ENCODE measurements at regions not wholly inside any gene's neighbourhood (a gene's known extent, or its start where the extent isn't known, plus 50 kb on each side); places are given as distances from the start of the nearest gene placed in this dataset.

DNA sequence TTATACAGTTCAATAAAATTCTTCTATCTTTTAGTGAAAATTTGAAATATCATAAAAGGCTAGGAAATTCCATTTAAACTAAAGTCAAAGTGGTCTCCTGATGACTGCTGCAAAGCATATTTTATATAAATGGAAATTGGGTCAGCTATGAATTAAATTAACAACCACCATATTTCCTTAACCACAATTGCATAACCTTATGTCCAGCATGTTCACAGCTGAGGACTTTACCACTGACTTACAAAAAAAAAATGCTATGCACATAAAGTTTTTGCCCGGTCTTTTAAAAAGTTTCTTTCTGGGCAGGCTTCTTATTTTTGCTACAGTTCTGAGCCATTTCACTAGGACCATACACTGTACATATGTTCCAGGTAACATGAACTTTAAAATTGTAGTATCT lies 208.6 kb upstream of the RGMB start:
- no peak for DNase-seq (ENCODE audit: low read depth in 4 of 4, low spot score in 3 of 4)

DNA sequence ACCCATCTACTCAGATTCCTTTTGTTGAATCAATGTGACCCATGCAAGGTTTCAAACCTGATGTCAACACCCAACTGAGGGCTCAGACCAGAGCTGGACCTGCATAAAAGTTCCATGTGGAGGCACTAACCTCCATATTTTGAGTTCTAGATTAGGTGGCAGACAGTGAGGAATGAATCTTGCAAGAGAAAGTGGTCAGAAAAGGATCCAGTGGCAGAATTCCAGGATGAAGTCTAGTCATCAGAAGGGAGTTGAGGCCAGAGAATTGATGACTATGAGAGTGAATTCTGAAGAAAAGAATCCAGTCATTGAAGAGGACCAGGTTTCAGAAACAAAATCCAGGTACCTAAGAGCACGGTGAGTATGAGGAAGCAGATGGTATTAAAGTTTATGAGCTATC lies 205.1 kb upstream of the RGMB start:
- DNase-seq (ENCODE audit: low read depth in 4 of 4, low spot score in 3 of 4), result no peak

DNA sequence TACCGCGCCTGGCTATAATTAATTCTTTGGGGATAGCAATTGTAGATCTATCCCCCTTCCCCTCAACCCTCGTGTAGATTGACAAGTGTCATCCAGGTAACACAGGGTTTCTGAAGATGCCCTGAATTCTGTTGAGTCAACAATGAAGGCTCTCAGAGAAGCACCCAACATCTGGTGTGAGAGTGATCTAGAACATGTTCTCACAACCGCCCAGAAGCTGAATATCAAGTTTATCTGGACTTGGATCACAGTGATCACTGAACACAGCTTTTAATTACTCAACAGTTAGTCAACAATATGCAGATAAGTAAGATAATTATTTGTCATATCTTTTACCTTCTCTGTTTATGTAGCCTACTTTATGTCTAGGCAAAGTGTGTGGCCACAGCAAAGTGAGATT lies 204.2 kb upstream of the RGMB start:
- no peak for DNase-seq (ENCODE audit: low read depth in 4 of 4, low spot score in 3 of 4)

DNA sequence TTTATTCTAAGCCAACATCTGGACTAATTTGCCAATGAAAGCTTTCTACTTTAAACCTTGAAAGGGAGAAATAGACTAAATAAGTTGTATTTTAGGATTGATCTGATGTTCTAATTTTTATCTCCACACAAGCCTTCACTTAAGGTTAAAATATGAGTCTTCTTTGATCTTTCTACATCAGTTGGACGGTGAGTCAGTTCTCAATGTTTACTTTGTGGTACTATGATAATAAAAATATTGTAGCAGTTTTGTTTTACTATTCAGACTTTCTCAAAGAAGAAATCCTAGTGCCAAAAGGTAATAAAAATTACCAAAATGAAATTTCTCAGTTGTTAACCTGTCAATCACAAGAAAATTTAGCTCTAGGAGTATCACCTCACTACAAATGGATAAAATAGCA lies 203.5 kb upstream of the RGMB start:
- no peak for DNase-seq (ENCODE audit: low read depth in 4 of 4, low spot score in 3 of 4)

DNA sequence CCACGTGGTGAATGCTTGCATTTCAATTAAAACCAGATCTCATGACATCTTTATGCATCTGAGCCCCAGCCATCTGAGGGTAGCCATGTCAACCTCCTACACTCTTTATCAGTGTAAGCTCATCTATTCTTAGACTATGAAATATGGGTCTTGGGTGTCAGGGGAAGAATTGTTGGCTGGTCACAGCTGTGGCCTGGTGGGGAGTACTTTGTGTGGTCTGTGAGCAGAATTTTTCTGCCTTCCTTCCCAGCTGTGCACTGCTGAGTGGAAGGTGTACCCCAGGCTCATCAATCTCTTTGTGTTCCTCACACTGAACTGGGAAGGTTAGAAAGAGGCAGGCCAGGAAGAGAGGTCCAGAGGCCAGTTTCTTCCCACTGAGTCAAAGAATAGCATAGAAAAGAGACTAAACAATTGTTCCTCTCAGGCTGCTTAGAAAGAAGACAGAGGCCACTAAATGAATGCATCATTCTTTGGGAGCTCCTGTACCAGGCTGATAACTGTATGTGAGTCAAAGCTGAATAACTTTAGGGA lies 202.7 kb upstream of the RGMB start:
- DNase-seq (ENCODE audit: low read depth in 4 of 4, low spot score in 3 of 4), result peak; percentile 31 to 44 (median 38)

DNA sequence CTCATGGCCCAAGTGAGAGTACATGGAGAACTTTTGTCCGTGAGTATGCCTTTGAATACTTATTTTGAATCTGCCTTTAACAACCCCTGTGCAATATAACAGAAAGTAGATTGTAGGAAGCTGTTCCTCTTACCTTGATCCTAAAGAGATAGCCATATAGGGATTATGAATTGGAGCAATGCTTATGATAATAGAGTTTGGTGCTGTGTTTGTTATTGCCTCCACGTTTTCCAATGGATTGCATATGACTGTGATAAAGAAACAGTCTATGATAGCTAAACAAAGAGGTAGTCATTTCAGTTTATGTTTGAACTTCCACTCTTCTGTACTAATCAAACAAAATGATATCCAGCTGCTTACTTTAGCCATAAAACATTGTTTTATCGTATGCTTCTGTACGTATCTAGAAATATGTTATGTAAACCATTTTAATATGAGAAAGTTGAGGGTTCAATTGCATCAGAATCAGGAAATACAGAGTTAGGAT lies 199.6 kb upstream of the RGMB start:
- DNase-seq (ENCODE audit: low read depth in 4 of 4, low spot score in 3 of 4), result no peak

DNA sequence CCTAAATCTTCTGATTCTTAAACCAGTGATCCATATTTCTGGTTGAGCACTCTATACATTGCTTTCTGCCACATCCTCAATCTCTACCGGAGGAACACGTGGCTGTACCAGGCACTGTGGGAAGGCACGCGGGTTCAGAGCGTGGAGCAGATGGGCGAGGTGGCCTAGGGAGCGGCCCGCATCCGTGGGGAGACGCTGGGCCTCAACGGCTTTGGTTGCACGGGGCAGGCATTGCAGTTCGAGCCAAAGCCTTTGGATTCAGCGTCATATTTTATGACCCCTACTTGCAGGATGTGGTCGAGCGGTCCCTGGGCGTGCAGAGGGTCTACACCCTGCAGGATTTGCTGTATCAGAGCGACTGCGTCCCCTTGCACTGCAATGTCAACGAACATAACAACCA lies 197.2 kb upstream of the RGMB start:
- no peak for DNase-seq (ENCODE audit: low read depth in 4 of 4, low spot score in 3 of 4)

DNA sequence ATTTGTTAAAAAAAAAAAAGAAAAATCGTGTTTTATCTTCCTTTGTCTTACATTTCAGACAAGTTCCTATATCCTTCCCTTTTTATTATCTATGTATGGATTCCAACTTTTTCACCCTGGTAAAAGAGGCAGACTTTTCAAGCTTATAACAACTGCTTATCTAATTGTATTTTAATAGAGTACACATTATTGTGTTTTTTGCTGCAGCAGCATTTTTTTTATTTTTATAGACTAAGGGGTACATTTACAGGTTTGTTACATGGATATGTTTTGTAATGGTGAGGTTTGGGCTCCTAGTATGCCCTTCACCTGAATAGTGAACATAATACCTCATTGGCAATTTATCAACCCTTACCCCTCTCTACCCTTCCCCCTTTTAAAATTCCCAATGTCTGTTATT lies 195.0 kb upstream of the RGMB start:
- no peak for DNase-seq (ENCODE audit: low read depth in 4 of 4, low spot score in 3 of 4)

DNA sequence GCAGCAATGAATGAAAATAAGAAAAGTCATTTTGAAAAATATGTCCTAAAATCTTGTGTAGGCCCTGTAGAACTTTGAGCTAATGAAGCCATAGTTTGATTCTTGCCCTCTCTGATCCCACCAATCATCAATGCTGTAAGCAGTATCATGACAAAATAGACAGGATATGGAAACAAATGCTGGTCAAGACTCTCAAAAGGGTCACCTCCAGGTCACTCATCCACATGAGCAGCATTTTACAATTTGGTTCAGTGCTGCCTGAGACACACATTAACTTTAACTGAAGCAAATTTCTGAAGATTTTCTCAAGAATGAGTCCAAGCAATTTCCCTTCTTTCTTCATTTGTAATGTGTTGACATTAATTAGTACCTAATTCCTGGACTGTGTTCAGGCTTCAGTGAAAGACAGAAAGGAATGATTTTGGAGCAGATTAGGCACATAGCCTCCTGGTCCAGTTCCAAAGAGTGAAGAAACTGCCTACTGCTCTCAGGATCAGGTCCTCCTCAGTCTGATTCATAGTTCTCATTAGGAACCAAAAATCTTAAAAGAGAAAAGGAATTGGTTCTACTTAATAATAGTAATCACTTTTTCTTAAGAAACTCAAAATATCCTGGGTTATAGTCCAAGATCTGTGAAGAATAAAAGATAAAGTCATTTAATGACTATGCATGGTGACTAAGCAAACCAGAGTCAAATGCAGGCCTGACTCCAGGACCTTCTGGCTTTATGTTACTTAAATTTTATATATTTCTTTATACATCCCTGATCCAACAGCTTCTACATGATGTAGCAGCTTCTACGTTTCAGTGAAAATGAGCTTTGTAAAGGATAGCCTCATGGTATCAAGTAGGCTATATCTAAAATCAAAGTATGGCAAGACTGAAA lies 192.1 kb upstream of the RGMB start:
- DNase-seq (ENCODE audit: low read depth in 4 of 4, low spot score in 3 of 4), result no peak

DNA sequence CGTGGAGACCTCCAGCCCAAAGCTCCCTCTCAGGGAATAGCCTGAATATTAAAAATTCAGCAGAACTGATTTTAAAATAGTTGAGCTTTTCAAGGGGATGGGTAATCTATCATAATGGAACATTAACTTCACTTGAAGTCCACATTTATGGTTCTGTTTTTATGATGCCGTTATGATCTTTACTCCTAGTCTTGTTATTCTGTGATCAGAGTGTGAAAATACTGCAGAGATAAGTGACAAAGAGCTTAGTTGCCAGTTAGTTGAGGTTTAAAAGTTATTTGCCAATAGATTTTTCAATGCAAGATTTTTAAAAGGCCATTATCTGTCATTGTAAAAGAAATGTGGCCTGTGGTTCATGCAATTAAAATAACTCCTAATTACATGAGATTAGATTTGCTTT lies 189.9 kb upstream of the RGMB start:
- DNase-seq (ENCODE audit: low read depth in 4 of 4, low spot score in 3 of 4), result no peak

DNA sequence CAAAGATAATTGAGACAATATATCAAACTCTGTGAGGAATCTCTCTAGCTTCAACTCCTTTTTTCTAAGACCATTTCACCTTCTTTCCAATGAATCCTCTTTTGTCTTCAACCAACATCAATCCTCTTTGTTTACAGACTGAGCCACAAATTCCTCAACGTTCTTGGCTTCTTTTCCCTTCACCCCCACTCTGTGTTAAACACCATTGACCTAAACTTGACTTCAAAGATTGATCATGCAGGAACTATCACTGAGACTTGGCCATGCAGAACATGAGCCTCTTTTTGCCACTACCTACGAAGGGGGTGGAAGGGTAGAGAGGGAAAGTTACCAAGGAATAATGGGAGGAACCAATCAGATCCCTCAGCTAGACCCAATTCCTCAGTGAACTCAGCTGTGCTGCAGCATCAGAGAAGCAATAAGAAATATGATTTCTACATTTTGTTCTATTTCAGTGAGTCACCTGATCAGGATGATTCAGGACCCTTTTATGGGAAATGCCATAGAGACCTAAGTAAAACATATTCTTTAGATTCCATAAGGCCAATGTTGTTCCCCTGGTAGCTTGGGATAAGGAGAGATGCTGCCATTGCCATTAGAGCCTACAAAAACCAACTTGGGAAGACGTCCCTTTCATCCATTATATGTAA lies 187.7 kb upstream of the RGMB start:
- DNase-seq (ENCODE audit: low read depth in 4 of 4, low spot score in 3 of 4), result no peak

DNA sequence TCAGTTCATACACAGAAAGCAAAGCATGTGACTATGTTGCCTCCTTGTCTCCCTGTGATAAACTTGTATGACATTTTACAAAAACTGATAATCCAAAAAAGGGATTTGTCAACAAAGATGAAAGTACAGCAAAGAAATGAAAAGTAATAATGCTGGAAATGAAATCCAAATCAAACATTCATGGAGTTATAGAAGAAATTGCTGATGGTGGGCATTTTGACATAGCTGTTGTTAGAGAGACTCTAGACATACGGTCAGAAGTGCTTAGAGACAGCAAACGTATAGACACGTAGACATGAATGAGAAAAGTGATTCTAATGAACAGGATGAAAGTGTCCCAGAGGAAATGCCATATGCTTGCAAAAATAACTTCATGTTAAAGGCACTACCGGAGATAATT lies 186.9 kb upstream of the RGMB start:
- no peak for DNase-seq (ENCODE audit: low read depth in 4 of 4, low spot score in 3 of 4)

DNA sequence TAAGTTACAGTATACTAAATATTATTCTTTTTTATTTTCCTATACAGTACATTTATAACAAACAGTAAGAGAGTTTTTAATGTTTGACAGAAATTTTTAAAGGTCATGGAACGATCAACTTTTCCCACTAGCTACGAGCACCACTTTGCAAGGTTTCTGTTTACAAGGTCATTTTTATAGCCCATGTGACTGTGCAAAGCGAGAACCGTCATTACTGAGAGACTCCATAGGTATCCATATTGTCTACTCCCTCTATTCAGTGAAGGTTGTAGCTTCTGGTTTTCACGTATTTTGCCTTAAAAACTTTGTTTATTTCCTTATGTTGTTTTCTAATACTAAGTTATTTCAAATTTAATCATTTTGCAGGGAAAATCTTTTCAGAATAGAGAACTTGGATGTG lies 186.3 kb upstream of the RGMB start:
- DNase-seq (ENCODE audit: low read depth in 4 of 4, low spot score in 3 of 4), result no peak

DNA sequence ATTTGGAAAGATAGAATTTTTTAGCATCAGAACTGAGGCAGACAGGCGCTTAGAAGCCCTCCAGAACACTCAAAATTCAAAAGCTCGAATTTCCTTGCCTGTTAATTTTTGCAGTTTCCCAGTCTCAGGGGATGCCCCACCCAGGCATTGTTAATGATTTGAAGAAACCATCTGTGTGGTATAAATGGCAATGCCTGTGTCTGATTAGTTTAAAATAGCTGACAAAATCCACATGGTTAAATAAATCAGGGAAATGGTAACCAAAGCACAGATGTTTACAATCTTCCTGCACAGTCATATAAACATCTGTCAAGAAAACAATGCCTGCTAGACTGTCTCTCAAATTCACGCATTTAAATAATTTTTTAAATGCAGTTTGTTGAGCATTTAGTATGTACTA lies 185.2 kb upstream of the RGMB start:
- DNase-seq (ENCODE audit: low read depth in 4 of 4, low spot score in 3 of 4), result no peak

DNA sequence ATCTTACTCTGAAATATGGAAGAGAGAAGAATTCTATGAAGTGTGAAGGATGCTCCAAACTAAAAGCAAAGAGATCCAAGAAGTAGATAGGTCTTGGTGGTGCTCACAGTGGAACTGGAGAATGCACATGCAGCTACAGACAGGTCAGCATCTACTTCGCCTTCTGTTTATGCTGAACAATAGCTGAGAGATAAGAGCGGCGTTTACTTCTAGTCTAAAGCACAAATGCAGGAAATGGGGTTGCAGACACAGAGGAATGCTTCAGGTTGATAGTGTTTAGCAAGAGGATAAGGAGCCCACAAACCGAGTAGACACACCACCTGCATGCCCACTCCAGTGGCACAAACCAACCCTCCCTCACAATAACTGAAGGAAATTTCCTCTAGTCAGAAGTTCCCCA lies 180.0 kb upstream of the RGMB start:
- no peak for DNase-seq (ENCODE audit: low read depth in 4 of 4, low spot score in 3 of 4)

DNA sequence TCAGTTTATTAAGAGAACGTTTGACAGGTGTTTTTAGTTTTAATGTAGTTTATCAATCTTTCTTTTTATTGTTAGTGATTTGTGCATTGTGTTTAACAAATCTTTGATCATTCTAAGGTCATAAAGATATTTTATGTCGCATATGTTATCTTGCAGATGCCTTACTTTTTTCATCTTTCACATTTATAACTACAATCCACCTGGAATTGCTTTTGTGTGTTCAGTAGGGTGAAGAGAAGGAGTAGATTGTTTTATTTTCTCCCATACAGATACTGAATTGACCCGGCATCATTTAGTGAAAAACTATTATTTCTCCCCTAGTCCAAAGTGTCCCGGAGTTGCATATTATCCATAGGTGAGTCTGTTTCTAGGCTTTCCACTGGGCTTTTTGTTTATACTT lies 179.4 kb upstream of the RGMB start:
- no peak for DNase-seq (ENCODE audit: low read depth in 4 of 4, low spot score in 3 of 4)

DNA sequence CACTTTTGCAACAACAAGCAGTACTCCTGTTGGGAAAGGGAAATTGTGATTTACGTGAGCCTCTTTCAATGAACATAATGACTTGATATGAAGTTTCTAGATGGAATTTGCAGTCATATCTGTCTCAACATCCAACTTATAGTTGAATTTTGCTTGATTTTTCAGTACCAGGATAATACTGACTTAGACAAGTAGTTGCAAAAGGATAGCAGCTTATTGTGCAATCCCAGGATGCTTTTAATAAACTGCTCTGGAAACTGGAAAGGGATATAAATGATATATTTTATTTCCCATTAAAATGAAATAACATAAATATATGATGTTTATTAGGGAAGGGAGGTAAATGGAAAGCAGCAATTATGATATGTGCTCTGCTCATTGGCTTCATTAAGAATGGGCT lies 174.4 kb upstream of the RGMB start:
- DNase-seq (ENCODE audit: low read depth in 4 of 4, low spot score in 3 of 4), result no peak

DNA sequence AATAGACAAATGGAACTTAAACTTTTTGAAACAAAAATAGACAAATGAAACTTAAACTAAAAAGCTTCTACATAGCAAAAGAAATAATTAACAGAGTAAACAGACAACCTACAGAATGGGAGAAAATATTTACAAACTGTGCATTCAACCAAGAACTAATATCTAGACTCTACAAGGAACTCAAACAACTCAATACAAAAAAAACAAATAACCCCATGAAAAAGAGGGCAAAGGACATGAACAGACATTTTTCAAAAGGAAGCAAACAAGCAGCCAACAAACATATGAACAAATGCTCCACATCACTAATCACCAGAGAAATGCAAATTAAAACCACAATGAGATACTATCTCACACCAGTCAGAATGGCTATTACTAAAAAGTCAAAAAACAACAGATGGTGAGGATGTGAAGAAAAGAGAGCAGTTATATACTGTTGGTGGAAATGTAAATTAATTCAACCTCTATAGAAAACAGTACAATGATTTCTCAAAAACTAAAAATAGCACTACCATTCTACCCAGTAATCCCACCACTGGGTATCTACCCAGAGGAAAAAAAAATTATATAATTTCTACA lies 170.8 kb upstream of the RGMB start:
- DNase-seq (ENCODE audit: low read depth in 4 of 4, low spot score in 3 of 4), result no peak

DNA sequence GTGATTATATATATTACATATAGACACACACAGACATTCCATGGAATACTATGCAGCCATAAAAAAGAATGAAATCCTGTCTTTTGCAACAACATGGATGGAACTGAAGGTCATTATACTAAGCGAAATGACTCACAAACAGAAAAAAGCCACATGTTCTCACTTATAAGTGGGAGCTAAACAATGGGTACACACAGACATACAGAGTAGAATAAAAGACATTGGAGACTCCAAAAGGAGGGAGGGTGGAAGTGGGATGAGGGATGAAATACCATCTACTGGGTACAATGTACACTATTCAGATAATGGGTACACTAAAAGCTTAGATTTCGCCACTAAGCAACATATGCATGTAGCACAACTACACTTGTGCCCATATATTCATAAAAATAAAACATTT lies 170.0 kb upstream of the RGMB start:
- no peak for DNase-seq (ENCODE audit: low read depth in 4 of 4, low spot score in 3 of 4)

DNA sequence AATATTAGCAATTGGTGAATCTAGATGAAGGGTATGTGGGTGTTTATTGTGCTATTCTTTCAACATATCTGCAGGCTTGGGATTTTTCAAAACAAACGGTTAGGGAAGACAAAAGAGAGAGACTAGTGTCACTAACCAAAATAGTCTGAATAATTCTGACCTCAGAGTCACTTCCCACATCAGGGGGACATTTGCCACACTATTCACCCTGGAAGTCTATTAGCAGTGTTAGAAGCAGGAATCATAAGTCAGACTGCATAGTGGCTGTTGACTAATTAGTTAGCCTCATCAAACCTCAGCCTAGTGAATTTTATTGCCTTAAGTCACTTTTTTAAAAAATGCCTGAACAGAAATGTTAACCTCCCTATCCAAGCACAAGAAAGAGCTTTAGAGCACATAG lies 169.2 kb upstream of the RGMB start:
- DNase-seq (ENCODE audit: low read depth in 4 of 4, low spot score in 3 of 4), result no peak

DNA sequence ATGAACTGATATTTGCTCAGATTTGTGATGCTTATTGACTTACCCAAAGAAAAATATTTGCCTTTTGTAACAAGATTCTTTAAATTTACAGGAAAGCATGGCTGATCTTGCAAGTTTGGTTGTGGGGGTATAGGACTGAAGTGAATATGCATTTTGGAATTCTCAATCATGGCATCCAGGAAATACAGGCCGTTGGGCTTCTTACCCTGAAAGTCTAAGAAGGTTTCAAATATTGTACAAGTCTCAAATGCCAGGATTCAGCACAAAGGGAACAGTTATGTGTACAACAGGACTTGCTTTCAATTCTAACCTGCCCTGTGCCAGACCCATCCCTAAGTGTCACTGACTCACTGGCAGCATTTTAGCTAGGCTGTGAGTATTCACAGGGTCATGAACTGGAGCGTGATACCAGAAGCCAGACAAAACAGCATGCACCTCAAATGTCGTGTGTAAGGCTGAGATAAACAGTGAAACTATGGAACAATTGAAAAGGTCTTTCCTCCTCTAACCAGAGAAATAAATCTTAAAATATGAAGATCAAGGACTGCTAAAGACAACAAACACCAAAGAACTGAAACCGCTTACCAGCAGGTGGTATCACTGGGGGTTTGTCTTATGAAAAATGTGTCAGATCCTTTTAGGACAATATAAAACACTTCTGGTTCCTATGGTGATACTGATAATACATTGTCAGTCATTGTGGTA lies 168.6 kb upstream of the RGMB start:
- no peak for DNase-seq (ENCODE audit: low read depth in 4 of 4, low spot score in 3 of 4)

All from right renal pelvis (tissue), 4 donors.